ENCODE measurements at regions not wholly inside any gene's neighbourhood (a gene's known extent, or its start where the extent isn't known, plus 50 kb on each side); places are given as distances from the start of the nearest gene placed in this dataset.
"Not testable (repeated sequence)": the region's sequence is repeated elsewhere in the genome, so short reads cannot be mapped to it uniquely, and the experiment has no call there.

DNA sequence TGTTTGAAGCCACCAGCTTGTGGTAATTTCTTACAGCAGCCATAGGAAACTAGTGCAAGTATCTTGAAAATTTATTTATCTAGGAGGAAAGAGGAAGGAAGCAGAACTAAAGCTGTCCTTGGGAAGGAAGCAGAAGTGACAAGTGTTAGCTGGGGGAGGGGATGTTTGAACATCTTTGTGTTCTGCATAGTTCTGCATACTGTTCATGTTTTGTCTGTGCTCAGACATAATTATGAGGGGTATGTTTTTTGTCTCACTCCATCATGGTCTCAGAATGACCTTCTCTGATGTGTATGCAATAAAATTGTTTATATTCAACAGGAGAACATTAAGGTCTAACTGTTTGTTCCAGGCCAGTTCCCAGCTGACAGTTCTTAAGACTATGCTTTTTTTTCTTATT is 606.5 kb downstream of the GALC start:
- TF ChIP-seq, protein P1, sequence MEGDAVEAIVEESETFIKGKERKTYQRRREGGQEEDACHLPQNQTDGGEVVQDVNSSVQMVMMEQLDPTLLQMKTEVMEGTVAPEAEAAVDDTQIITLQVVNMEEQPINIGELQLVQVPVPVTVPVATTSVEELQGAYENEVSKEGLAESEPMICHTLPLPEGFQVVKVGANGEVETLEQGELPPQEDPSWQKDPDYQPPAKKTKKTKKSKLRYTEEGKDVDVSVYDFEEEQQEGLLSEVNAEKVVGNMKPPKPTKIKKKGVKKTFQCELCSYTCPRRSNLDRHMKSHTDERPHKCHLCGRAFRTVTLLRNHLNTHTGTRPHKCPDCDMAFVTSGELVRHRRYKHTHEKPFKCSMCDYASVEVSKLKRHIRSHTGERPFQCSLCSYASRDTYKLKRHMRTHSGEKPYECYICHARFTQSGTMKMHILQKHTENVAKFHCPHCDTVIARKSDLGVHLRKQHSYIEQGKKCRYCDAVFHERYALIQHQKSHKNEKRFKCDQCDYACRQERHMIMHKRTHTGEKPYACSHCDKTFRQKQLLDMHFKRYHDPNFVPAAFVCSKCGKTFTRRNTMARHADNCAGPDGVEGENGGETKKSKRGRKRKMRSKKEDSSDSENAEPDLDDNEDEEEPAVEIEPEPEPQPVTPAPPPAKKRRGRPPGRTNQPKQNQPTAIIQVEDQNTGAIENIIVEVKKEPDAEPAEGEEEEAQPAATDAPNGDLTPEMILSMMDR (IDR thresholded peaks at IDR 0.05; ENCODE audit: insufficient read depth, low read length, poor library complexity, severe bottlenecking), result no peak
- no peak for DNase-seq (ENCODE audit: low read depth)
- H3K36me3 ChIP-seq (ENCODE audit: control insufficient read depth, insufficient read depth, low read length), result no peaks in the 10 kb centered on the region
- H3K4me3 ChIP-seq (ENCODE audit: low read depth, low read length), result no peak overlapping the region
- H3K27me3 ChIP-seq (ENCODE audit: control insufficient read depth, insufficient read depth, low read length), result no peaks in the 10 kb centered on the region

DNA sequence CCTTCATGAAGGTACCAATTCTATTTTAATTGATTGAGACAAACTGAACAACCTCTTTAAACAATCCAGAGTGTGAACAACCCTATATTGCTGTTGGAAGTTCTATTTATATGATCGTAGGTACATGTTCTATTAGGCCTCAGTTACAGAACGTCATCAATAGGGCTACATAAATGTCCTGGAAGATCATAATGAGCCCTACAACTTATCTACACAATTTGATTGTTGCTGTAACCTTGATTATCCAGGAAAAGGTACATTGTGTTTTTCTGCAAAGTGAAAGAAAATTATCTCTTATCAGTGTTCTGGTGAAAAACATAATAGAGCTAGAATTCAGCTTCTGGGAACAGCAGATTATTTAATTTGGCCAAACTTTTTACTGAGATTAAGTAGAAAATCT is 612.9 kb downstream of the GALC start:
- H3K36me3 ChIP-seq (ENCODE audit: control insufficient read depth, insufficient read depth, low read length), result no peaks in the 10 kb centered on the region
- H3K4me3 ChIP-seq (ENCODE audit: low read depth, low read length), result no peak overlapping the region
- no peaks in the 10 kb centered on the region for H3K27me3 ChIP-seq (ENCODE audit: control insufficient read depth, insufficient read depth, low read length)
- no peak for DNase-seq (ENCODE audit: low read depth)
- TF ChIP-seq, protein P1 (IDR thresholded peaks at IDR 0.05; ENCODE audit: insufficient read depth, low read length, poor library complexity, severe bottlenecking), result no peak

DNA sequence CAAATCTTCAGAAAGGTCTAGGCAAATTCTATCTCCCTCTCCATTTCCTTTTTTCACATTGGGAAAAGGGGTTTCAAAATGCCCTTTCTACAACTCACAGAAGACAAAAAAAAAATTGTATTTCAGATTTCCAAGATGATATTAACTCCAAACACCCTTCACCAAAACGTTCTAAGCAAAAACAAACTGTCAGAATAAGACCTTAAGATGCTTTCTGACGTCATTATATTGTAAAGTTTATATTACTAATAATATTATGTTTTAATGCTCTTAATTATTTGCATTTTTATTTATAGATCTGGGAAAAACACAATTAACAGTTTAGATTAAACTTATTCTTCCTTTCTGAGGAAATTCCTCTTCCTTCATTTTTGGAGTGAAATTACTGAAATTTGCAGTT is 624.2 kb downstream of the GALC start:
- TF ChIP-seq, protein P1 (IDR thresholded peaks at IDR 0.05; ENCODE audit: insufficient read depth, low read length, poor library complexity, severe bottlenecking), result no peak
- Histone ChIP-seq H3K36me3 (ENCODE audit: control insufficient read depth, insufficient read depth, low read length) (no peaks in the 10 kb centered on the region), H3K4me3 (ENCODE audit: low read depth, low read length) (no peak overlapping the region), H3K27me3 (ENCODE audit: control insufficient read depth, insufficient read depth, low read length) (no peaks in the 10 kb centered on the region)
- DNase-seq (ENCODE audit: low read depth), result no peak

DNA sequence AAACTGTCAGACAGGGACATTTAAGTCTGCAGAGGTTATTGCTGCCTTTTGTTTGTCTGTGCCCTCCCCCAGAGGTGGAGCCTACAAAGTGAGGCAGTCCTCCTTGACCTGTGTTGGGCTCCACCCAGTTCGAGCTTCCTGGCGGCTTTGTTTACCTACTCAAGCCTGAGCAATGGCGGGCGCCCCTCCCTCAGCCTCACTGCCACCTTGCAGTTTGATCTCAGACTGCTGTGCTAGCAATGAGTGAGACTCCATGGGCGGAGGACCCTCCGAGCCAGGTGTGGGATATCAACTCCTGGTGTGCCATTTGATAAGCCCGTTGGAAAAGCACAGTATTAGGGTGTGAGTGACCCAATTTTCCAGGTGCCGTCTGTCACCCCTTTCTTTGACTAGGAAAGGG is 632.7 kb downstream of the GALC start:
- DNase-seq (ENCODE audit: low read depth); H3K4me3 ChIP-seq (ENCODE audit: low read depth, low read length); H3K27me3 ChIP-seq (ENCODE audit: control insufficient read depth, insufficient read depth, low read length); H3K36me3 ChIP-seq (ENCODE audit: control insufficient read depth, insufficient read depth, low read length): not testable (repeated sequence)

DNA sequence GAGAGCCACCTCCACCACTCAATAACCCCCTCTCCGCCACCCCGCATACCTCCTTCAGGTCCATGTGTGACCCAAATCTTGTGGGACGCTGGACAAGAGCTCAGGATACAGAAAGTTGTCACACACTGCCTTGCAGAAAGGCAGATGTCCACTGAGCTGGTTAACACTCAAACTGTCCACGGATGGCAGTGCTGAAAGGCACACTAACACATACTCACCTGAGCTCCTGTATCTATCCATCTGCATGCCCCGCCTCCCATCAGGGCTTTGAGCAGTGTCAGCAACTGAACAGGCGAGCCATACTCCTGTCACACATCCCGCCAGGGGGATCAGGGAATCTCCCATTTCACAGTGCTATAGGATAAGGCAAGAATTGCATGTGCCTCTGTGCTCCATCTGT is 642.0 kb downstream of the GALC start:
- Histone ChIP-seq H3K36me3 (ENCODE audit: control insufficient read depth, insufficient read depth, low read length) (no peaks in the 10 kb centered on the region), H3K4me3 (ENCODE audit: low read depth, low read length) (no peak overlapping the region), H3K27me3 (ENCODE audit: control insufficient read depth, insufficient read depth, low read length) (no peaks in the 10 kb centered on the region)
- DNase-seq (ENCODE audit: low read depth), result no peak
- TF ChIP-seq, protein P1 (IDR thresholded peaks at IDR 0.05; ENCODE audit: insufficient read depth, low read length, poor library complexity, severe bottlenecking), result no peak

DNA sequence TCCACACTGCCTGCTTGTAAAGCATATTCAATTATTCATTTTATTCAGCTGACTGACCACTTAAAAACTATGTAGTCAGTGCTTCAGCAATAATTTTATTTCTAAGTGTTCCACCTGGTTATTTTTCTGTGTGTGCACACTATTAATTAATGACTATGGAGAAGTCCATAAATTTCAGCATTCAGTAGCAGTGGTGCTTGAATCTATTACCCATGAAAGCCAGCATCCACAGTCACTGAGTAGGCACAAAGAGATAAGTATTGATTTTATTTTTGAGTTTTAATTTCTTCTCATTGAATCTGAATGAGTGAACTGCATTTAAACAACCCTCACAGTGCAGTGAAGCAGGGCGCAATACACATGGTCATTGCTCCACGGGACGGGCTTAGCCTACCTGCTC is 643.1 kb downstream of the GALC start:
- H3K27me3 ChIP-seq (ENCODE audit: control insufficient read depth, insufficient read depth, low read length), result no peaks in the 10 kb centered on the region
- no peak overlapping the region for H3K4me3 ChIP-seq (ENCODE audit: low read depth, low read length)
- no peak for DNase-seq (ENCODE audit: low read depth)
- no peaks in the 10 kb centered on the region for H3K36me3 ChIP-seq (ENCODE audit: control insufficient read depth, insufficient read depth, low read length)
- TF ChIP-seq, protein P1 (IDR thresholded peaks at IDR 0.05; ENCODE audit: insufficient read depth, low read length, poor library complexity, severe bottlenecking), result no peak

Data from kidney epithelial cell (primary cell).